ENCODE measurements at regions not wholly inside any gene's neighbourhood (a gene's known extent, or its start where the extent isn't known, plus 50 kb on each side); places are given as distances from the start of the nearest gene placed in this dataset.
"Not testable (repeated sequence)": the region's sequence is repeated elsewhere in the genome, so short reads cannot be mapped to it uniquely, and the experiment has no call there.

- intact Hi-C loops (cut with DNase I): no loop called here
- DNase-seq (ENCODE audit: missing footprints): no peak
- no peak for ATAC-seq
These were observed 410.8 kb downstream of the NPIPA8 start for GRCh38 chr16:17925761-17926160.

- no peak for ATAC-seq
- intact Hi-C loops (cut with DNase I): no loop called here
- DNase-seq (ENCODE audit: missing footprints): peak; percentile 37
These were observed 415.1 kb downstream of the NPIPA8 start for GRCh38 chr16:17921357-17921978.

GRCh38 chr16:17917316-17918019 lies 419.1 kb downstream of the NPIPA8 start:
- no peak for ATAC-seq
- intact Hi-C loops (cut with DNase I): no loop called here
- DNase-seq (ENCODE audit: missing footprints): no peak

GRCh38 chr16:17915791-17916190 lies 420.7 kb downstream of the NPIPA8 start:
- ATAC-seq (no peak), DNase-seq (ENCODE audit: missing footprints) (no peak)
- intact Hi-C loops (cut with DNase I): no loop called here

DNA sequence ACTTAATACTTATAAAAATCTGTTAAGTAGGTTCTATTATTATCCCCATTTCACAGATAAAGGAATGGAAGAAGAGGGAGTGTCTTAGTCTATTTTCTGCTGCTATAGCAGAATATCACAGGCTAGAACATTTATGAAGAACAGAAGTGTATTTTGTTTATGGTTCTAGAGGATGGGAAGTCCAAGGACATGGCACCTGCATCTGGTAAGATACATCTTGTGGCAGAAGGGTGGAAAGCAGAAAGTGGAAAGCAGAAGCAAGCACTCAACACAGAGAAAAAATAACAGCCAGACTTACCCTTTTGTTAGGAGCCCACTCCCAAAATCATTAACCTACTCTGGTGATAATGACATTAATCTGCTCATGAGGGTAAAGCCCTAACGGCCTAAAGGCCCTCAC lies 422.4 kb downstream of the NPIPA8 start:
- intact Hi-C loops (cut with DNase I): no loop called here
- ATAC-seq (no peak), DNase-seq (ENCODE audit: missing footprints) (no peak)

DNA sequence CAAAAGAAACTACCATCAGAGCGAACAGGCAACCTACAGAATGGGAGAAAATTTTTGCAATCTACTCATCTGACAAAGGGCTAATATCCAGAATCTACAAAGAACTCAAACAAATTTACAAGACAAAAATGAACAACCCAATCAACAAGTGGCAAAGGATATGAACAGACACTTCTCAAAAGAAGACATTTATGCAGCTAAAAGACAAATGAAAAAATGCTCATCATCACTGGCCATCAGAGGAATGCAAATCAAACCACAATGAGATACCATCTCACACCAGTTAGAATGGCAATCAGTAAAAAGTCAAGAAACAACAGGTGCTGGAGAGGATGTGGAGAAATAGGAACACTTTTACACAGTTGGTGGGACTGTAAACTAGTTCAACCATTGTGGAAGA lies 425.0 kb downstream of the NPIPA8 start:
- DNase-seq (ENCODE audit: missing footprints); intact Hi-C loops (cut with DNase I); ATAC-seq: not testable (repeated sequence)

DNA sequence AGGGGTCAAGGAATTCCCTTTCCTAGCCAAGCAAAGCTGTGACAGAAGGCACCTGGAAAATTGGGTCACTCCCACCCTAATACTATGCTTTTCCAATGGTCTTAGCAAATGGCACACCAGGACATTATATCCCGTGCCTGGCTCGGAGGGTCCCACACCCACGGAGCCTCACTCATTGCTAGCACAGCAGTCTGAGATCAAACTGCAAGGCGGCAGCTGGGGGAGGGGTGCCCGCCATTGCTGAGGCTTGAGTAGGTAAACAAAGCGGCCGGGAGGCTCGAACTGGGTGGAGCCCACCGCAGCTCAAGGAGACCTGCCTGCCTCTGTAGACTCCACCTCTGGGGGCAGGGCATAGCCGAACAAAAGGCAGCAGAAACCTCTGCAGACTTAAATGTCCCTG lies 429.9 kb downstream of the NPIPA8 start:
- intact Hi-C loops (cut with DNase I); DNase-seq (ENCODE audit: missing footprints); ATAC-seq: not testable (repeated sequence)

DNA sequence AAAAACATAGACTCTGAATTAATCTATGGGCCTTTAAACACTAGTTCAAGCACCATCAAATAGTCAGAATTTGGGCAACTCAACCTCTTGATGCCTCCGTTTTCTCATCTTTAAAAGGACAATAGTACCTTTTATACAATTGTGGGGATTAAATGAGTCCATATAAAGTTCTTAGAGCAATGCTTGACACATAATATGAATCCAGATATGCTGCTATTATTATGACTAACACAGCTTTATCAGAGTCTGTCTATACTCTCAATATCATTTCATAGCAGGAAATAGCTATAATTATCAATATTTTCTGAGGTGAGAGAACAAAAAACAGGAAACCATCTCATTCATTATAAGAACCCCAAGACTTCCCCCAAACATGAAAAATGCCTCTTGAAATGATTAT lies 430.5 kb upstream of the XYLT1 start:
- DNase-seq (ENCODE audit: missing footprints) (no peak), ATAC-seq (no peak)
- intact Hi-C loops (cut with DNase I): no loop called here

DNA sequence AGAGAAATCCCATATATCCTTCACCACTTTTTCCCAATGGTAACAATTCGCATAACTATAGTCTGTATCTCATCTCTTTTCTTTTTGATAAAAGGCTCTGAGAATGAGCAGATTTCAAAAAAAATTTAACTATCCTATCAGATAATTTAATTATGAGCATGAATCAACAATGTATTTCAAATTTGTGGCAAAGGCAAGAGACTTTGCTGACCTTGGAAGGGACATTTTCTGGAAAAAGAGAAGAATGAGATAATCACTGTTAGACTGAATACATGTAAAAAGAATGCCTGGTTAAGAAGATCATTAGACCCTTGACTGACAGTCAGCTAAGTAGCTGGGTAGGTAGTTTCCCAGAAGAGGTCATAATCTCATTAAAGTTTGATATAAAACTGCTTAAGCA lies 428.4 kb upstream of the XYLT1 start:
- DNase-seq (ENCODE audit: missing footprints) (no peak), ATAC-seq (no peak)
- intact Hi-C loops (cut with DNase I): no loop called here

- intact Hi-C loops (cut with DNase I): no loop called here
- ATAC-seq: no peak
These were observed 417.2 kb upstream of the XYLT1 start for GRCh38 chr16:17887963-17888362.

GRCh38 chr16:17885659-17886207 lies 415.0 kb upstream of the XYLT1 start:
- no peak for DNase-seq (ENCODE audit: missing footprints)
- intact Hi-C loops (cut with DNase I): no loop called here
- no peak for ATAC-seq

More at GRCh38 chr16:17887963-17888362, 417.2 kb upstream of the XYLT1 start:
- DNase-seq (ENCODE audit: missing footprints): no peak

- intact Hi-C loops (cut with DNase I): no loop called here
- no peak for ATAC-seq
- DNase-seq (ENCODE audit: missing footprints): no peak
These were observed 407.1 kb upstream of the XYLT1 start for GRCh38 chr16:17877821-17878360.

- DNase-seq (ENCODE audit: missing footprints) (no peak), ATAC-seq (no peak)
- intact Hi-C loops (cut with DNase I): no loop called here
These were observed 396.2 kb upstream of the XYLT1 start for GRCh38 chr16:17866996-17867395.

DNA sequence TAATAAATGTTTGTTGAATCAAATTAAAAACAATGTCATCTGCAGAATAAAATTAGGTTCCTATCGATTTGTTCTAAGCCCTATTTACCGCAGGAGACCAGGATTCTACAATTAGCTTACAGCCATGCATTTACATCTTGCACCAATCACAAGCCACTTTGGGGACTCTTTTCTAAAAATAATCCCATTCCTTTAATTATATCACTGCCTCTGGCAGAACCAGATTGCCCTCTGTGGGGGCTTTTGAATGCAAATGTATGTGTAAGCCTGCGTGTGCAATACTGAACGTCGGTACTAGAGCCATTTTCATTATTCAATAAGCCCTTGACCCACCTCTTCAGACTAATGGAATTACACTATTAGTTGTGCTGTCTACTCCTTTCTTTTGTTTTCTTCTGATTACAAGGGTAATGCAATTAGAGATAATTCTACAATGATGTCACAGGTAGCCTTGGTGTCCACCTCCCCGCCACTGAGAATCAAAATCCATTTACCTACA lies 391.3 kb upstream of the XYLT1 start:
- intact Hi-C loops (cut with DNase I): no loop called here
- DNase-seq (ENCODE audit: missing footprints) (no peak), ATAC-seq (no peak)

- ATAC-seq (no peak), DNase-seq (ENCODE audit: missing footprints) (no peak)
- intact Hi-C loops (cut with DNase I): no loop called here
These were observed 387.3 kb upstream of the XYLT1 start for GRCh38 chr16:17858061-17858460.

DNA sequence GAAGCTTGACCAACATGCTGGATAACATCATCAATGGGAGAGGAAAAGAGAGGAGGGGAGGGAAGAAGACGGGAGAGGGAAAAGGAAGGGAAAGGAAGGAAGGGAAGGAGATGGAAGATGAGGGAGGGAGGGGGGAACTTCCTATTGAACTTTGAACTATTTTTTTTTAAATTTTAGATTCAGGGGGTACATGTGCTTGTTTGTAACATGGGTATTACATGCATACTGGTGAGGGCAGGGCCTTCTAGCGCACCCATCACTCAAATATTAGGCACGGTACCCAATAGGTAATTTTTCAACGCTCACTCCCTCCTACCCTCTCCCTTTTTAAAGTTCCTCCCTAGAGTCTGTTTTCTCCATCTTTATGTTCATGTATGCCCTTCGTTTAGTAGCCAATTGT lies 383.2 kb upstream of the XYLT1 start:
- no peak for DNase-seq (ENCODE audit: missing footprints)
- intact Hi-C loops (cut with DNase I): no loop called here
- no peak for ATAC-seq

GRCh38 chr16:17852977-17853702 lies 382.4 kb upstream of the XYLT1 start:
- intact Hi-C loops (cut with DNase I): no loop called here
- ATAC-seq (no peak), DNase-seq (ENCODE audit: missing footprints) (no peak)

DNA sequence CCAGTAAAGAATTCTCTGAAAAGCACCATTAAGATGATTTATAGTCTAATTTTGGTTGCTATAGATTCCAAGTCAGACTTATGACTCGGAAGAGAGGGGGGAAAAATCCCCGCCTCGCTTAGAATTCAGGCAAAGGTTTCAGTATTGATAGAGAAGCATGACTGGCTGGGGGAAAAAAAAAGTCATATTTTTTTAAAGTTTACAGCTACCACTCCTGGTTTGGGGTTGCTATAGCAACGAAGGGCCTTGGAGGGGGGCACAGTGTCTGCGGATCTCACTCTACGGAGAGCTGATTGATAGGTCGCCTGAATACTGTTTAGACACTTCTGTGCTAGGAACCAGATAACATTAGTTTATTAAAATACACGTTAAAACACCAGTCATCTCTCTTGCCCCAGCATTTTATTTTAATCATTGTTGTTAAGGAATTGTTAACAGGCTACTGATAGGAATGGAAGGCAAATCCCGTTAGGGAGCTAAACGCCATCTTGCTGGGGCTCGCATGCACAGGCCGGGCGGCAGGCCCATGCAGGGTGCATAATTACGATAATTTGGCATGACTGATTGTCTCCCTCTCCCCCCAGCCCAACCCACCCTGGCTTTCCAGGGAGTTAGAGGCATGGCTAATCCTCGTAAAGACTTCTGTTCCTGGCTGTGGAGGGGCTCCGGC lies 380.0 kb upstream of the XYLT1 start:
- DNase-seq (ENCODE audit: missing footprints) (no peak), ATAC-seq (no peak)
- intact Hi-C loops (cut with DNase I): no loop called here

DNA sequence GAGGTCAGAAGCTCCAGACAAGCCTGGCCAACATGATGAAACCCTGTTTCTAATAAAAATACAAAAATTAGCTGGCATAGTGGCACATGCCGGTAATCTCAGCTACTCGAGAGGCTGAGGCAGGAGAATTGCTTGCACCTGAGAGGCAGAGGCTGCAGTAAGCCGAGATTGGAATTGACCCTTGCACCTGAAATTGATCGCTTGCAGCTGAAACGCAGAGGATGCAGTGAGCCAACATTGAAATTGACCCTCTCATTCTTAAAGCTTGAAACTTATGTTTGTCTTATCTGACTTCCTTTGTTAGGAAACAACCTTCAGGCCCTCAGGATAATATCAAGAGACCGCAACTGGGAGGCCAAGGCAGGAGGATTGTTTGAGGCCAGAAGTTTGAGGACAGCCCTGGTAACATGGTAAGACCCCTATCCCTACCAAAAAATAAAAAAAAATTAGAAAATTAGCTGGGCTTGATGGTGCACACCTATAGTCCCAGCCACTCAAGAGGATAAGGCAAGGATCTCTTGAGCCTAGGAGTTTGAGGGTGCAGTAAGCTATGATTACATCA lies 376.6 kb upstream of the XYLT1 start:
- ATAC-seq: no peak
- intact Hi-C loops (cut with DNase I): no loop called here

More for the DNA sequence above, 376.6 kb upstream of the XYLT1 start:
- no peak for DNase-seq (ENCODE audit: missing footprints)
